ENCODE measurements at regions not wholly inside any gene's neighbourhood (a gene's known extent, or its start where the extent isn't known, plus 50 kb on each side); places are given as distances from the start of the nearest gene placed in this dataset.

GRCh38 chr13:55432814-55433213 lies 1707.9 kb upstream of the PRR20A start:
- TF ChIP-seq CTCF (conservative IDR thresholded peaks at IDR 0.05; ENCODE audit: low read depth, low read length) (no peak), EZH2 (IDR thresholded peaks at IDR 0.05; ENCODE audit: low read length, unreplicated experiment) (no peak), EZH2phosphoT487 (IDR thresholded peaks at IDR 0.05; ENCODE audit: borderline replicate concordance, low read length) (no peak)

Measured in PC-3 (cell line).